Activated T-helper 17 cell treated with anti-CD3 and anti-CD28 coated beads, Interleukin-2, amount 50 U/mL, for 72 hours (primary cell): ENCODE measurements at regions not wholly inside any gene's neighbourhood (a gene's known extent, or its start where the extent isn't known, plus 50 kb on each side); places are given as distances from the start of the nearest gene placed in this dataset.

Experiments used
- ATAC-seq: fragments of 150-1000 bp; cut with Tn5 transposase; replicated peaks from 2 replicates; pipeline ENCODE4 v1.10.0; 2021; ENCODE audit warnings: mild to moderate bottlenecking, moderate library complexity
- H3K27ac Mint-ChIP-seq: one replicate; pipeline ENCODE4 v1.8.0; 2022; ENCODE audit warnings: mixed read lengths
- H3K27me3 Mint-ChIP-seq: one replicate; pipeline ENCODE4 v1.8.0; 2022; ENCODE audit warnings: mixed read lengths
- H3K36me3 Mint-ChIP-seq: one replicate; pipeline ENCODE4 v1.8.0; 2022; ENCODE audit warnings: low read depth, mild to moderate bottlenecking, mixed read lengths
- H3K4me1 Mint-ChIP-seq: one replicate; pipeline ENCODE4 v1.8.0; 2022; ENCODE audit warnings: mixed read lengths
- H3K4me3 Mint-ChIP-seq: one replicate; pipeline ENCODE4 v1.8.0; 2022; ENCODE audit warnings: mild to moderate bottlenecking, mixed read lengths
- H3K9me3 Mint-ChIP-seq: one replicate; pipeline ENCODE4 v1.8.0; 2022; ENCODE audit warnings: mixed read lengths

- no peaks in the 10 kb centered on the region for H3K36me3 Mint-ChIP-seq
- H3K4me1 Mint-ChIP-seq, result no peaks in the 10 kb centered on the region
- H3K27me3 Mint-ChIP-seq, result no peaks in the 10 kb centered on the region
- H3K27ac Mint-ChIP-seq, result no peak overlapping the region
- H3K4me3 Mint-ChIP-seq, result no peak overlapping the region
- ATAC-seq, result no peak
- H3K9me3 Mint-ChIP-seq, result no peaks in the 10 kb centered on the region
These were observed 56.7 kb upstream of the FAM98A start for GRCh38 chr2:33655626-33656320.

- Mint-ChIP-seq H3K27ac (no peak overlapping the region), H3K4me1 (no peaks in the 10 kb centered on the region), H3K36me3 (no peaks in the 10 kb centered on the region), H3K9me3 (no peaks in the 10 kb centered on the region), H3K4me3 (no peak overlapping the region), H3K27me3 (peaks cover 6% of the 10 kb centered on the region)
- no peak for ATAC-seq
These were observed 53.7 kb upstream of the FAM98A start for GRCh38 chr2:33652830-33653229.

DNA sequence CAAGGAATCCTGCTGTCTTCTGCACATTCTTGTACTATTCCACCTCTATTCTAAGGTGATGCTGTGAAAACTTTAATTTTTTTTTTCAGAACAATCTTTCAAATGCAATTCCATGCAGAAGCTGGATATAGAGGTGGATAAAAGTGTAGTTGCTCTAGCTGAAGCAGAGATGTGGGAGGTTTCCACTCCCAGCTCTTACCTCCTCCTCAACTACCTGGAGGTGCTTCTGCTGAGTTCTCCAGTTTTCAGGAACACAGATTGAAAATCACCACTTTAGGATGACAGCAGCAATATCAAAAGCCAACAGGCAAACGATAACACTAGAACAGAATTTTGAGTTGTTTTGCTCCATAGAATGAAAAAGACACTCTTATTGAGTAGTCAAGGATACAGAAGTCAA is 51.1 kb upstream of the FAM98A start:
- Mint-ChIP-seq H3K27me3 (peaks cover 6% of the 10 kb centered on the region), H3K4me1 (no peaks in the 10 kb centered on the region), H3K4me3 (no peak overlapping the region), H3K9me3 (no peaks in the 10 kb centered on the region), H3K36me3 (no peaks in the 10 kb centered on the region), H3K27ac (no peak overlapping the region)
- no peak for ATAC-seq
